22Rv1 (cell line): ENCODE measurements at regions not wholly inside any gene's neighbourhood (a gene's known extent, or its start where the extent isn't known, plus 50 kb on each side); places are given as distances from the start of the nearest gene placed in this dataset.

Experiments
- ZFX ChIP-seq: fragments of 450-650 bp; IDR thresholded peaks from 2 replicates; pipeline ENCODE4 v1.6.1; 2017; ENCODE audit warnings: antibody characterized with exemption, borderline replicate concordance
- TF ChIP-seq, protein P1 (sequence below): fragments of 450-650 bp; IDR thresholded peaks from 2 replicates; pipeline ENCODE4 v1.5.1; 2017; ENCODE audit warnings: mild to moderate bottlenecking

DNA sequence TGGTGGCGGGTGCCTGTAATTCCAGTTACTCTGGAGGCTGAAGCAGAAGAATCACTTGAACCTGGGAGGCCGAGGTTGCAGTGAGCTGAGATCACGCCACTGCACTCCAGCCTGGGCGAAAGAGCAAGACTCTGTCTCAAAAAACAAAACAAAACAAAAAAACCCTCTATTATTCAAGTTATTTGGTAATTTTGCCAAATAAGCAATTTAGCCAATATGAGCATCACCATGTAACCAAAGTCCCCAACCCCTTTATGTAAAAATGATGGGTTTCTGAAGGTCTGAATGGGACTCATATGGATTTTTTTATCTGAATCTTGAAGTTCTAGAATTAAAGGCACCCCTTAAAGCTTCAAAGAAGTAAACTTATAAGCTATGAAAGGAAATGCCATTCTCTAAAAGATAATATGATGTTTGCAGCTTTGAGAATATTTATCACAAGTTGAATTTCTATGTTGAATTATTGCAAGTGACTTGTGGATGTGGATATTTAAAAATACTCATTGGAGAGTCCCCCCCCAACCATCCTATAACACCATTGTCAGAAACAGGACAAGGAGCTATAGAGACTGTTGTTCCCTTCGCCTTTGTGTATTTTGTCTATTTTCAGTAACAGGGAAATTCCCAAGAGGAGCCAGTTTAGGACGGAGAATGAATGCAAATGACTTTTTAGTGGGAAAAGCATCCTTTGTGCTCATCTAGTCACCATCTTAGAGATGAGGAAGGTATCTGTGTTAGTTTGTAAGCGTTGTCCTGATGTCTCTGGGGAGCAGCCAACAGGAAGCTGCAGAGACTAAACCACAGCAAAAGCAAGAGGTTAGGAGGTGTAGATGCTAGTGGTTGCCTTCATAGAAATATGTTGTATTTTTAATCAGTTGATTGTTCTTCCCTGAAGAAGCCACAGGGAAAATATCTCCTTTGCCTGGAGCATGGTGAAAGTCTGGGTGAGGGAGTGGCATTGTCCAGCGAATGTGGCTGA lies 68.3 kb downstream of the TET3 start:
- TF ChIP-seq, protein P1, sequence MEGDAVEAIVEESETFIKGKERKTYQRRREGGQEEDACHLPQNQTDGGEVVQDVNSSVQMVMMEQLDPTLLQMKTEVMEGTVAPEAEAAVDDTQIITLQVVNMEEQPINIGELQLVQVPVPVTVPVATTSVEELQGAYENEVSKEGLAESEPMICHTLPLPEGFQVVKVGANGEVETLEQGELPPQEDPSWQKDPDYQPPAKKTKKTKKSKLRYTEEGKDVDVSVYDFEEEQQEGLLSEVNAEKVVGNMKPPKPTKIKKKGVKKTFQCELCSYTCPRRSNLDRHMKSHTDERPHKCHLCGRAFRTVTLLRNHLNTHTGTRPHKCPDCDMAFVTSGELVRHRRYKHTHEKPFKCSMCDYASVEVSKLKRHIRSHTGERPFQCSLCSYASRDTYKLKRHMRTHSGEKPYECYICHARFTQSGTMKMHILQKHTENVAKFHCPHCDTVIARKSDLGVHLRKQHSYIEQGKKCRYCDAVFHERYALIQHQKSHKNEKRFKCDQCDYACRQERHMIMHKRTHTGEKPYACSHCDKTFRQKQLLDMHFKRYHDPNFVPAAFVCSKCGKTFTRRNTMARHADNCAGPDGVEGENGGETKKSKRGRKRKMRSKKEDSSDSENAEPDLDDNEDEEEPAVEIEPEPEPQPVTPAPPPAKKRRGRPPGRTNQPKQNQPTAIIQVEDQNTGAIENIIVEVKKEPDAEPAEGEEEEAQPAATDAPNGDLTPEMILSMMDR = no peak
- TF ChIP-seq ZFX = no peak
